ENCODE measurements at regions not wholly inside any gene's neighbourhood (a gene's known extent, or its start where the extent isn't known, plus 50 kb on each side); places are given as distances from the start of the nearest gene placed in this dataset.
"Not testable (repeated sequence)": the region's sequence is repeated elsewhere in the genome, so short reads cannot be mapped to it uniquely, and the experiment has no call there.

DNA sequence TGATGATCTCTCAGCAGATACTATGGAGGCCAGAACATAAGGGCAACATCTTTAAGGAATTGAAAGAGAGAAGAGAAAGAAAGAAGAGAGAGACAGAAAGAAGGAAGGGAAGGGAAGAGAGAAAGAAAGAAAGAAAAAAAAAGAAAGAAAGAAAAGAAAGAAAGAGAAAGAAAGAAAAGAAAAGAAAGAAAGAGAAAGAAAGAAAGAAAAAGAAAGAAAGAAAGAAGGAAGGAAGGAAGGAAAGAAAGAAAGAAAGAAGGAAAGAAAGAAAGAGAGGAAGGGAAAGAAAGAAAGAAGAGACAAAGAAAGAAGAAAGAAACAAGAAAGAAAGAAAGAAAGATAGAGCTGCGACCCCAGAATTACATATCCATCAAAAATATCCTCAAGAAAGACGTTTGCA lies 124.9 kb downstream of the CPZ start:
- H2BK5ac ChIP-seq (ENCODE audit: low read length); H3K9ac ChIP-seq (ENCODE audit: low read depth, low read length, poor library complexity); H2AK5ac ChIP-seq (ENCODE audit: low read depth, low read length); H3K79me1 ChIP-seq (ENCODE audit: low read depth, low read length); H3K23ac ChIP-seq (ENCODE audit: low read depth, low read length, poor library complexity); H3K4me3 ChIP-seq (ENCODE audit: low read length in 2 of 2); H4K91ac ChIP-seq (ENCODE audit: low read depth, low read length, poor library complexity); H2BK120ac ChIP-seq (ENCODE audit: low read depth, low read length); H3K36me3 ChIP-seq (replicated peaks in 1 of 2; ENCODE audit: control insufficient read depth in 2 of 2, insufficient read depth in 2 of 2, low read length in 2 of 2); H2BK12ac ChIP-seq (ENCODE audit: low read length); H3K14ac ChIP-seq (ENCODE audit: low read length); DNase-seq (ENCODE audit: low spot score); H4K8ac ChIP-seq (ENCODE audit: low read depth, low read length); H3K4ac ChIP-seq (ENCODE audit: low read length); H3K27me3 ChIP-seq (ENCODE audit: control insufficient read depth in 3 of 3, insufficient read depth in 3 of 3, low read depth in 1 of 3, low read length in 3 of 3); H2BK15ac ChIP-seq (ENCODE audit: low read length); H3K18ac ChIP-seq (ENCODE audit: low read length); H3K4me2 ChIP-seq (ENCODE audit: insufficient read depth, low read length, poor library complexity, severe bottlenecking); H2AFZ ChIP-seq (ENCODE audit: low read length); H3K27ac ChIP-seq (replicated peaks; ENCODE audit: low read length); H3K4me1 ChIP-seq (ENCODE audit: control insufficient read depth in 2 of 2, insufficient read depth in 1 of 2, low read depth in 1 of 2, low read length in 2 of 2); H3K9me3 ChIP-seq (replicated peaks in 1 of 2; ENCODE audit: control insufficient read depth in 2 of 2, insufficient read depth in 1 of 2, low read depth in 1 of 2, low read length in 2 of 2): not testable (repeated sequence)
- no CpG with 5 or more reads among the region's 2 CpGs for WGBS, 2 donors (ENCODE audit: extremely low coverage in 2 of 2, insufficient read length in 2 of 2, insufficient replicate concordance in 1 of 2)

DNA sequence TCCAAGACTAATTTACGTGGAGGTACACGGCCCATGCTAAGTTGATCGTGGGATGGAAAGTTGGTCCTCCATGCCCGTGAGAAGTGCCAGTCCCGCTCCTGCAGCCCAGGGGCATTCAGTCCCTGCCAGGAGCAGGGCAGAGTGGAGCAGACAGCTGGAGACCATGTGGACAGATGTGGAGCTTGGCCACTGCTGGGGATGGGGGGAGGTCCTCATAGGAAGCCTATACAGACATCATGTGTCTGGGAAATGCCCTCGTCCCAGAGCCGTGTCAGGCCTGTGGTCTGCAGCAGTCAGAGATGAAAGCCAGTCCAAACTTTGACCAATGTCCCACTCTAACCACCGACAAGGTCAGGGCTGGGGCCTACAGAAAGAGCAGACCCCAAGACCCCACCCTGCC lies 118.4 kb downstream of the CPZ start:
- Histone ChIP-seq H3K4me2 (ENCODE audit: insufficient read depth, low read length, poor library complexity, severe bottlenecking) (no peak overlapping the region), H3K23ac (ENCODE audit: low read depth, low read length, poor library complexity) (no peak overlapping the region), H3K36me3 (replicated peaks in 1 of 2; ENCODE audit: control insufficient read depth in 2 of 2, insufficient read depth in 2 of 2, low read length in 2 of 2) (no peaks in the 10 kb centered on the region), H3K14ac (ENCODE audit: low read length) (no peak overlapping the region), H3K18ac (ENCODE audit: low read length) (no peak overlapping the region), H2BK12ac (ENCODE audit: low read length) (no peak overlapping the region), H4K8ac (ENCODE audit: low read depth, low read length) (no peak overlapping the region), H3K4ac (ENCODE audit: low read length) (no peak overlapping the region), H3K79me1 (ENCODE audit: low read depth, low read length) (no peaks in the 10 kb centered on the region), H2BK5ac (ENCODE audit: low read length) (no peak overlapping the region), H3K27me3 (ENCODE audit: control insufficient read depth in 3 of 3, insufficient read depth in 3 of 3, low read depth in 1 of 3, low read length in 3 of 3) (peaks cover 0 to 12% (median 0%) of the 10 kb centered on the region in 3 experiments), H2BK15ac (ENCODE audit: low read length) (no peak overlapping the region), H3K4me3 (ENCODE audit: low read length in 2 of 2) (no peak overlapping the region), H3K9me3 (replicated peaks in 1 of 2; ENCODE audit: control insufficient read depth in 2 of 2, insufficient read depth in 1 of 2, low read depth in 1 of 2, low read length in 2 of 2) (no peaks in the 10 kb centered on the region), H3K9ac (ENCODE audit: low read depth, low read length, poor library complexity) (no peak overlapping the region), H4K91ac (ENCODE audit: low read depth, low read length, poor library complexity) (no peak overlapping the region), H2BK120ac (ENCODE audit: low read depth, low read length) (no peak overlapping the region), H3K27ac (replicated peaks; ENCODE audit: low read length) (no peak overlapping the region), H3K4me1 (ENCODE audit: control insufficient read depth in 2 of 2, insufficient read depth in 1 of 2, low read depth in 1 of 2, low read length in 2 of 2) (peaks cover 0 to 5% of the 10 kb centered on the region in 2 donors), H2AFZ (ENCODE audit: low read length) (no peak overlapping the region), H2AK5ac (ENCODE audit: low read depth, low read length) (peak overlapping the region; percentile 24)
- DNase-seq (ENCODE audit: low spot score) = no peak
- WGBS, 2 donors (ENCODE audit: extremely low coverage in 2 of 2, insufficient read length in 2 of 2, insufficient replicate concordance in 1 of 2) = no CpG with 5 or more reads among the region's 8 CpGs

DNA sequence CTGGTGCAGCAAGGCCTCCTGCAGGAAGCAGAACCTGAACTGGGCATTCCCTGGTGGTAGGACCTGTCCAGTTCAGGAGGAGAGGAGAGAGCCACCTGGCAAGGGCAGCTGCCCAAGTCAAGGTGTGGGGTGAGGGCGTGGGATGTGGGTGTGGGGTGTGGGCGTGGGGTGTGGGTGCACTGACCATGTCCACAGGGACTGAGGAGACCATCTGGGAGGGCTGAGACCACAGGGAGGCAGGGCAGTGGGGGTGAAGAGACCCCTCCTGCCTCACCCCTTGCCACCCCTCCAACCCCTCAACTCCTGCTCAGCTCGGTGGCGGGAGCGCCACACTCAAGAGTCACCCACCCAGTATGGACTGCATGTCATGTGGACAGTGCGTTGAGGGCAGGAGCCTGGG lies 117.9 kb downstream of the CPZ start:
- Histone ChIP-seq H3K9ac (ENCODE audit: low read depth, low read length, poor library complexity) (no peak overlapping the region), H3K14ac (ENCODE audit: low read length) (peak overlapping the region; percentile 11), H2BK12ac (ENCODE audit: low read length) (no peak overlapping the region), H3K23ac (ENCODE audit: low read depth, low read length, poor library complexity) (no peak overlapping the region), H2BK15ac (ENCODE audit: low read length) (no peak overlapping the region), H3K9me3 (replicated peaks in 1 of 2; ENCODE audit: control insufficient read depth in 2 of 2, insufficient read depth in 1 of 2, low read depth in 1 of 2, low read length in 2 of 2) (no peaks in the 10 kb centered on the region), H3K79me1 (ENCODE audit: low read depth, low read length) (no peaks in the 10 kb centered on the region), H3K36me3 (replicated peaks in 1 of 2; ENCODE audit: control insufficient read depth in 2 of 2, insufficient read depth in 2 of 2, low read length in 2 of 2) (no peaks in the 10 kb centered on the region), H3K4me3 (ENCODE audit: low read length in 2 of 2) (no peak overlapping the region), H3K4me2 (ENCODE audit: insufficient read depth, low read length, poor library complexity, severe bottlenecking) (no peak overlapping the region), H3K4ac (ENCODE audit: low read length) (no peak overlapping the region), H4K91ac (ENCODE audit: low read depth, low read length, poor library complexity) (no peak overlapping the region), H3K4me1 (ENCODE audit: control insufficient read depth in 2 of 2, insufficient read depth in 1 of 2, low read depth in 1 of 2, low read length in 2 of 2) (peaks cover 0 to 9% of the 10 kb centered on the region in 2 donors), H3K18ac (ENCODE audit: low read length) (peak overlapping the region; percentile 6), H3K27me3 (ENCODE audit: control insufficient read depth in 3 of 3, insufficient read depth in 3 of 3, low read depth in 1 of 3, low read length in 3 of 3) (peaks cover 0 to 18% (median 0%) of the 10 kb centered on the region in 3 experiments), H3K27ac (replicated peaks; ENCODE audit: low read length) (no peak overlapping the region), H2BK120ac (ENCODE audit: low read depth, low read length) (no peak overlapping the region), H2AK5ac (ENCODE audit: low read depth, low read length) (peak overlapping the region; percentile 24), H2AFZ (ENCODE audit: low read length) (no peak overlapping the region), H2BK5ac (ENCODE audit: low read length) (no peak overlapping the region), H4K8ac (ENCODE audit: low read depth, low read length) (no peak overlapping the region)
- no CpG with 5 or more reads among the region's 6 CpGs for WGBS, 2 donors (ENCODE audit: extremely low coverage in 2 of 2, insufficient read length in 2 of 2, insufficient replicate concordance in 1 of 2)
- DNase-seq (ENCODE audit: low spot score) = no peak

DNA sequence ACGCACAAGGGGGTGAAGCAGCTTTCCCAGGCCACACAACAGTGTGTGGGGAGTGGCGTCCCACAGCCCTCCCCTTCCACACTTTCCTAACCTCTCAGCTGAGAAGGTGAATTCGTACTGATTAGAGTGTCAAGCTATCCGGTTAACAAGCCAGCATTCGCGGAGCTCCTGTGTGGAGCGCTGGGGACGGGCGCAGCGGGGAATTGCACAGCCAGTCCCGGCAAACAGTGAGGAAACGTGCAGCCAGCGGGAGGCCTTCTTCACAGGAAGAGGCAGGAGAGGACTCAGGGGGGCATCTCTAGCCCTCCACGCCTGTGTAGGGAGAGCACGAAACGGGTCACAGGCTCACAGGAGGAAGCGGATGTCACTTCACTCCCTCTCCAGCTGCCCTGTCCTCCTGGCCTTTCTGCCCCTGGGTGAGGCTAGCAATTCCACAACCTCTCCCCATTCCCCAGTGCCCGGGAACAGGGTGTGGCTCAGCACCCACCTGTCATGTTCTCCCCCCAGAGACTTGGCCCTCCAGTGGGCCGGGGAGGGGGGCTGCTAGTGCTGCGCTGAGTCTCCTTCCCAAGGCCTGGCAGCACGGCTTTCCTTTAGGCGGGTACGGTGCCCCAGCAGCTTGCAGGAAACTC lies 117.3 kb downstream of the CPZ start:
- Histone ChIP-seq H2BK5ac (ENCODE audit: low read length) (no peak overlapping the region), H4K91ac (ENCODE audit: low read depth, low read length, poor library complexity) (no peak overlapping the region), H2AK5ac (ENCODE audit: low read depth, low read length) (no peak overlapping the region), H2BK12ac (ENCODE audit: low read length) (no peak overlapping the region), H2AFZ (ENCODE audit: low read length) (no peak overlapping the region), H3K79me1 (ENCODE audit: low read depth, low read length) (no peaks in the 10 kb centered on the region), H3K27ac (replicated peaks; ENCODE audit: low read length) (no peak overlapping the region), H3K4me3 (ENCODE audit: low read length in 2 of 2) (no peak overlapping the region), H3K14ac (ENCODE audit: low read length) (no peak overlapping the region), H3K23ac (ENCODE audit: low read depth, low read length, poor library complexity) (no peak overlapping the region), H3K4ac (ENCODE audit: low read length) (no peak overlapping the region), H2BK120ac (ENCODE audit: low read depth, low read length) (no peak overlapping the region), H3K9me3 (replicated peaks in 1 of 2; ENCODE audit: control insufficient read depth in 2 of 2, insufficient read depth in 1 of 2, low read depth in 1 of 2, low read length in 2 of 2) (no peaks in the 10 kb centered on the region), H4K8ac (ENCODE audit: low read depth, low read length) (no peak overlapping the region), H2BK15ac (ENCODE audit: low read length) (no peak overlapping the region), H3K4me1 (ENCODE audit: control insufficient read depth in 2 of 2, insufficient read depth in 1 of 2, low read depth in 1 of 2, low read length in 2 of 2) (peaks cover 0 to 13% of the 10 kb centered on the region in 2 donors), H3K18ac (ENCODE audit: low read length) (peak overlapping the region; percentile 65), H3K9ac (ENCODE audit: low read depth, low read length, poor library complexity) (no peak overlapping the region), H3K4me2 (ENCODE audit: insufficient read depth, low read length, poor library complexity, severe bottlenecking) (no peak overlapping the region), H3K27me3 (ENCODE audit: control insufficient read depth in 3 of 3, insufficient read depth in 3 of 3, low read depth in 1 of 3, low read length in 3 of 3) (peaks cover 0 to 23% (median 0%) of the 10 kb centered on the region in 3 experiments), H3K36me3 (replicated peaks in 1 of 2; ENCODE audit: control insufficient read depth in 2 of 2, insufficient read depth in 2 of 2, low read length in 2 of 2) (no peaks in the 10 kb centered on the region)
- DNase-seq (ENCODE audit: low spot score) = no peak
- WGBS, 2 donors (ENCODE audit: extremely low coverage in 2 of 2, insufficient read length in 2 of 2, insufficient replicate concordance in 1 of 2) = no CpG with 5 or more reads among the region's 23 CpGs

All from neuronal stem cell (in vitro differentiated cells).